GM12878 (cell line): ENCODE measurements at regions not wholly inside any gene's neighbourhood (a gene's known extent, or its start where the extent isn't known, plus 50 kb on each side); places are given as distances from the start of the nearest gene placed in this dataset.

ENCODE experiments used
- ATAC-seq: fragments of 200-7000 bp; cut with Tn5 transposase; 3 replicates; pipeline ENCODE4 v1.9.1; 2020; ENCODE audit warnings: mild to moderate bottlenecking, moderate library complexity
- BruUV-seq: library from RNA; stranded (reverse); fragments of 400-500 nt; replicated peaks from 2 replicates; lab custom pipeline; 2021; lab: Mats Ljungman, UMichigan
- CTCF ChIA-PET: fragments of 300-600 bp; sonication (Branson Sonifier 250); formaldehyde crosslinking; extraction: SDS; loops from one replicate; lab custom pipeline; 2021; ENCODE audit warnings: inconsistent platforms; lab: Yijun Ruan, JAX
- POLR2A ChIA-PET: fragments of 350-600 bp; formaldehyde crosslinking; extraction: SDS; loops from one replicate; lab custom pipeline; 2021; ENCODE audit warnings: inconsistent platforms; lab: Charles Lee
- RAD21 ChIA-PET: fragments of 300-600 bp; sonication (Branson Sonifier 250); formaldehyde crosslinking; loops from one replicate; lab custom pipeline; 2023; ENCODE audit warnings: antibody characterized with exemption; ENCODE audit not compliant: unreplicated experiment; lab: Charles Lee
- SMC1A ChIA-PET: fragments of 300-600 bp; sonication (Branson Sonifier 250); formaldehyde crosslinking; loops from one replicate; lab custom pipeline; 2023; ENCODE audit not compliant: unreplicated experiment, uncharacterized antibody; lab: Charles Lee
- DNase-seq: peaks from one replicate; pipeline ENCODE4 v3.0.0-alpha.2; 2011; ENCODE audit warnings: low read depth, low spot score
- FAIRE-seq: peaks from 3 replicates; lab custom pipeline; 2011; peaks lifted over from hg19 to GRCh38; lab: Jason Lieb, UNC
- H2AFZ ChIP-seq: 2 replicates; pipeline ENCODE4 v1.6.0; 2011; ENCODE audit warnings: low read depth, low read length, control low read depth; ENCODE audit not compliant: control insufficient read depth
- H3K27ac ChIP-seq: 2 replicates; pipeline ENCODE4 v1.5.1; 2011; ENCODE audit warnings: control low read depth; ENCODE audit not compliant: control insufficient read depth, insufficient read depth
- H3K27me3 ChIP-seq, 2 experiments: replicated peaks in 1 of 2; 2 replicates each; pipeline versions ENCODE4 v1.6.0 to v1.6.1; 2011; ENCODE audit warnings: low read length in 1 of 2; ENCODE audit not compliant: control insufficient read depth in 2 of 2, insufficient read depth in 2 of 2
- H3K36me3 ChIP-seq, 2 experiments: 2 replicates each; pipeline ENCODE4 v1.5.1; 2011; ENCODE audit warnings: low read length in 1 of 2; ENCODE audit not compliant: control insufficient read depth in 2 of 2, insufficient read depth in 2 of 2
- H3K4me1 ChIP-seq: 2 replicates; pipeline ENCODE4 v1.6.1; 2011; ENCODE audit warnings: mild to moderate bottlenecking, low read length, moderate library complexity, mixed read lengths; ENCODE audit not compliant: control insufficient read depth, insufficient read depth
- H3K4me2 ChIP-seq: 2 replicates; pipeline ENCODE4 v1.6.0; 2011; ENCODE audit warnings: control low read depth; ENCODE audit not compliant: control insufficient read depth, insufficient read depth
- H3K4me3 ChIP-seq: fragments of 200-600 bp; sonication (generic); 2 replicates; pipeline ENCODE4 v1.5.1; 2016
- H3K79me2 ChIP-seq: 2 replicates; pipeline ENCODE4 v1.6.0; 2011; ENCODE audit warnings: low read length; ENCODE audit not compliant: control insufficient read depth, insufficient read depth
- H3K9ac ChIP-seq: 2 replicates; pipeline ENCODE4 v1.8.0; 2011; ENCODE audit warnings: low read length, control low read depth, mixed read lengths; ENCODE audit not compliant: control insufficient read depth, insufficient read depth
- H3K9me3 ChIP-seq: replicated peaks from 3 replicates; pipeline ENCODE4 v1.5.1; 2011; ENCODE audit warnings: mild to moderate bottlenecking, low read length; ENCODE audit not compliant: control insufficient read depth, insufficient read depth
- H4K20me1 ChIP-seq: 2 replicates; pipeline ENCODE4 v1.6.0; 2011; ENCODE audit not compliant: control insufficient read depth, insufficient read depth
- ATF7 ChIP-seq: fragments of 450-650 bp; IDR thresholded peaks from 2 replicates; pipeline ENCODE4 v1.6.1; 2016; ENCODE audit warnings: low read depth, mild to moderate bottlenecking
- BRCA1 ChIP-seq: IDR thresholded peaks from 2 replicates; pipeline ENCODE4 v1.6.1; 2011; ENCODE audit warnings: low read depth, low read length, improper control_type of control experiment
- CBX3 ChIP-seq: fragments of 200-600 bp; sonication (generic); IDR thresholded peaks from 2 replicates; pipeline ENCODE4 v1.6.1; 2016; ENCODE audit warnings: low read depth, borderline replicate concordance
- CHD4 ChIP-seq: fragments of 200-600 bp; sonication (generic); IDR thresholded peaks from 2 replicates; pipeline ENCODE4 v1.6.1; 2016; ENCODE audit warnings: mild to moderate bottlenecking
- HDGF ChIP-seq: fragments of 450-650 bp; IDR thresholded peaks from 2 replicates; pipeline ENCODE4 v1.6.1; 2016; ENCODE audit warnings: antibody characterized with exemption
- IKZF2 ChIP-seq, 2 experiments: fragments of 450-650 bp; IDR thresholded peaks; 2 replicates each; pipeline ENCODE4 v1.6.1; 2017; ENCODE audit warnings: mild to moderate bottlenecking in 2 of 2, moderate library complexity in 2 of 2
- IRF4 ChIP-seq: IDR thresholded peaks from 2 replicates; pipeline ENCODE4 v1.6.1; 2011; ENCODE audit warnings: low read depth, low read length
- SMC3 ChIP-seq: IDR thresholded peaks from 2 replicates; pipeline ENCODE4 v1.6.1; 2011; ENCODE audit warnings: low read length, improper control_type of control experiment, borderline replicate concordance
- STAT3 ChIP-seq: IDR thresholded peaks from 2 replicates; pipeline ENCODE4 v1.6.1; 2011; ENCODE audit warnings: low read depth, low read length, improper control_type of control experiment
- WRNIP1 ChIP-seq: IDR thresholded peaks from 2 replicates; pipeline ENCODE4 v1.6.1; 2011; ENCODE audit warnings: low read depth, low read length, improper control_type of control experiment, borderline replicate concordance
- YY1 ChIP-seq: IDR thresholded peaks from 2 replicates; pipeline ENCODE4 v1.6.1; 2011; ENCODE audit warnings: low read depth, mild to moderate bottlenecking, low read length
- ZNF207 ChIP-seq: fragments of 450-650 bp; IDR thresholded peaks from 2 replicates; pipeline ENCODE4 v1.6.1; 2014; ENCODE audit warnings: antibody characterized with exemption, mild to moderate bottlenecking, borderline replicate concordance
- ZNF24 ChIP-seq: fragments of 450-650 bp; IDR thresholded peaks from 2 replicates; pipeline ENCODE4 v1.6.1; 2017; ENCODE audit warnings: antibody characterized with exemption, mild to moderate bottlenecking
- WGBS: methylation state at CpG from one replicate; pipeline ENCODE4 v1.1.6; 2016; ENCODE audit warnings: low lambda C conversion rate; ENCODE audit not compliant: insufficient replicate concordance, insufficient coverage; ENCODE audit errors: missing lambda C conversion rate; 5-methylcytosine and 5-hydroxymethylcytosine counted together
- in situ Hi-C: fragments of 300-500 bp; cut with MboI; formaldehyde crosslinking; loops from 9 replicates; pipeline ENCODE4 v1.14.3; 2018; ENCODE audit warnings: mixed read lengths
- intact Hi-C: fragments of 100-400 bp; cut with micrococcal nuclease; formaldehyde crosslinking; loops from one replicate; pipeline ENCODE4 v1.14.2; 2022; ENCODE audit not compliant: unreplicated experiment
- TF ChIP-seq, protein P1 (sequence below): IDR thresholded peaks from 2 replicates; pipeline ENCODE4 v1.6.1; 2011; ENCODE audit warnings: low read depth, low read length, improper control_type of control experiment, borderline replicate concordance
- TF ChIP-seq, protein P2 (sequence below): fragments of 450-650 bp; formaldehyde crosslinking; IDR thresholded peaks from 2 replicates; pipeline ENCODE4 v1.4.0; 2020; ENCODE audit warnings: mild to moderate bottlenecking, moderate library complexity

DNA sequence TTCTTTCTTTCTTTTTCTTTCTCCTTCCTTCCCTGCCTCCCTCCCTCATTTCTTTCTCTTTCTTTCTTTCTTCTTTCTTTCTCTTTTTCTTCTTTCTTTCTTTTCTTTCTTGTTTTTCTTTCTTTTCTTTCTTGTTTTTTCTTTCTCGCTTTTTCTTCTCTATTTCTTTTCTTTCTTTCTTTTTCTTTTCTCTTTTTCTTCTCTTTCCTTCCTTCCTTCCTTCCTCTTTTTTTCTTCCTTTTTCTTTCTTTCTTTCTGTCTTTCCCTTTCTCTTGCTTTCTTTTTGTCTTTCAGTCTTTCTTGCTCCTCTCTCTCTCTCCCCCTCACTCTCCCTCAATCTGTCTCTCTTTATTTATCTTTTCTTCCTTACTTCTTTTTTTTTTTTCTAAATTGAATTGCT, 472.0 kb upstream of the CHRM3 start:
- SMC1A ChIA-PET, result no interaction called here

More for the DNA sequence above, 472.0 kb upstream of the CHRM3 start:
- no peak overlapping the region for H3K9ac ChIP-seq
- H2AFZ ChIP-seq, result no peak overlapping the region
- H3K4me2 ChIP-seq, result no peak overlapping the region
- BruUV-seq, result no TSS peak
- intact Hi-C loops (no loop called here), in situ Hi-C loops (no loop called here)
- DNase-seq (no peak), ATAC-seq (no peak), FAIRE-seq (no peak)
- no peak overlapping the region for H3K4me3 ChIP-seq
- no peak overlapping the region for H3K27ac ChIP-seq
- H3K36me3 ChIP-seq, result no peaks in the 10 kb centered on the region
- H3K9me3 ChIP-seq, result no peaks in the 10 kb centered on the region
- ChIA-PET CTCF (no interaction called here), RAD21 (no interaction called here), POLR2A (no interaction called here)
- no peaks in the 10 kb centered on the region for H3K27me3 ChIP-seq
- no peaks in the 10 kb centered on the region for H3K79me2 ChIP-seq
- H4K20me1 ChIP-seq, result no peaks in the 10 kb centered on the region
- no peaks in the 10 kb centered on the region for H3K4me1 ChIP-seq
- 9% methylated on average over 1 of the region's 1 CpG for WGBS
- TF ChIP-seq ZNF24, result no peak
- TF ChIP-seq IKZF2 (IDR thresholded peaks at IDR 0.05), result no peak
- no peak for TF ChIP-seq SMC3
- TF ChIP-seq, protein P1, sequence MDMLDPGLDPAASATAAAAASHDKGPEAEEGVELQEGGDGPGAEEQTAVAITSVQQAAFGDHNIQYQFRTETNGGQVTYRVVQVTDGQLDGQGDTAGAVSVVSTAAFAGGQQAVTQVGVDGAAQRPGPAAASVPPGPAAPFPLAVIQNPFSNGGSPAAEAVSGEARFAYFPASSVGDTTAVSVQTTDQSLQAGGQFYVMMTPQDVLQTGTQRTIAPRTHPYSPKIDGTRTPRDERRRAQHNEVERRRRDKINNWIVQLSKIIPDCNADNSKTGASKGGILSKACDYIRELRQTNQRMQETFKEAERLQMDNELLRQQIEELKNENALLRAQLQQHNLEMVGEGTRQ, result no peak
- TF ChIP-seq CHD4, result no peak
- TF ChIP-seq STAT3, result no peak
- no peak for TF ChIP-seq ATF7
- TF ChIP-seq YY1, result no peak
- TF ChIP-seq ZNF207, result no peak
- no peak for TF ChIP-seq CBX3
- TF ChIP-seq WRNIP1, result no peak
- TF ChIP-seq HDGF, result no peak
- TF ChIP-seq IRF4, result no peak
- no peak for TF ChIP-seq BRCA1
- TF ChIP-seq, protein P2, sequence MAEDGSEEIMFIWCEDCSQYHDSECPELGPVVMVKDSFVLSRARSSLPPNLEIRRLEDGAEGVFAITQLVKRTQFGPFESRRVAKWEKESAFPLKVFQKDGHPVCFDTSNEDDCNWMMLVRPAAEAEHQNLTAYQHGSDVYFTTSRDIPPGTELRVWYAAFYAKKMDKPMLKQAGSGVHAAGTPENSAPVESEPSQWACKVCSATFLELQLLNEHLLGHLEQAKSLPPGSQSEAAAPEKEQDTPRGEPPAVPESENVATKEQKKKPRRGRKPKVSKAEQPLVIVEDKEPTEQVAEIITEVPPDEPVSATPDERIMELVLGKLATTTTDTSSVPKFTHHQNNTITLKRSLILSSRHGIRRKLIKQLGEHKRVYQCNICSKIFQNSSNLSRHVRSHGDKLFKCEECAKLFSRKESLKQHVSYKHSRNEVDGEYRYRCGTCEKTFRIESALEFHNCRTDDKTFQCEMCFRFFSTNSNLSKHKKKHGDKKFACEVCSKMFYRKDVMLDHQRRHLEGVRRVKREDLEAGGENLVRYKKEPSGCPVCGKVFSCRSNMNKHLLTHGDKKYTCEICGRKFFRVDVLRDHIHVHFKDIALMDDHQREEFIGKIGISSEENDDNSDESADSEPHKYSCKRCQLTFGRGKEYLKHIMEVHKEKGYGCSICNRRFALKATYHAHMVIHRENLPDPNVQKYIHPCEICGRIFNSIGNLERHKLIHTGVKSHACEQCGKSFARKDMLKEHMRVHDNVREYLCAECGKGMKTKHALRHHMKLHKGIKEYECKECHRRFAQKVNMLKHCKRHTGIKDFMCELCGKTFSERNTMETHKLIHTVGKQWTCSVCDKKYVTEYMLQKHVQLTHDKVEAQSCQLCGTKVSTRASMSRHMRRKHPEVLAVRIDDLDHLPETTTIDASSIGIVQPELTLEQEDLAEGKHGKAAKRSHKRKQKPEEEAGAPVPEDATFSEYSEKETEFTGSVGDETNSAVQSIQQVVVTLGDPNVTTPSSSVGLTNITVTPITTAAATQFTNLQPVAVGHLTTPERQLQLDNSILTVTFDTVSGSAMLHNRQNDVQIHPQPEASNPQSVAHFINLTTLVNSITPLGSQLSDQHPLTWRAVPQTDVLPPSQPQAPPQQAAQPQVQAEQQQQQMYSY, result no peak
